ENCODE measurements at regions not wholly inside any gene's neighbourhood (a gene's known extent, or its start where the extent isn't known, plus 50 kb on each side); places are given as distances from the start of the nearest gene placed in this dataset.

GRCh38 chr6:168208402-168208801 is 111.2 kb downstream of the DACT2 start:
- Histone ChIP-seq H3K79me2 (no peaks in the 10 kb centered on the region), H3K9me3 (ENCODE audit: low read depth) (no peaks in the 10 kb centered on the region), H3K4me3 (no peak overlapping the region), H3K36me3 (replicated peaks; ENCODE audit: insufficient read depth, low read depth) (no peaks in the 10 kb centered on the region), H3K27me3 (no peaks in the 10 kb centered on the region), H3K4me2 (no peak overlapping the region), H4K20me1 (ENCODE audit: insufficient read depth, poor library complexity, severe bottlenecking) (no peaks in the 10 kb centered on the region), H3K9me2 (replicated peaks; ENCODE audit: insufficient read depth) (no peaks in the 10 kb centered on the region), H2AFZ (no peak overlapping the region), H3K27ac (no peak overlapping the region), H3K4me1 (ENCODE audit: insufficient read depth) (no peaks in the 10 kb centered on the region)
- TF ChIP-seq EZH2phosphoT487 (IDR thresholded peaks at IDR 0.05; ENCODE audit: low read depth, severe bottlenecking, unreplicated experiment) = no peak
- TF ChIP-seq EZH2 (IDR thresholded peaks at IDR 0.05; ENCODE audit: borderline replicate concordance) = no peak
- no peak for TF ChIP-seq CTCF (IDR thresholded peaks at IDR 0.05; ENCODE audit: poor library complexity)
- 92% methylated on average over 8 of the region's 8 CpGs for WGBS (ENCODE audit: low lambda C conversion rate, missing lambda C conversion rate)
- DNase-seq (ENCODE audit: low spot score) = no peak

- H3K9me3 ChIP-seq (ENCODE audit: low read depth) = no peaks in the 10 kb centered on the region
- H3K4me3 ChIP-seq = no peak overlapping the region
- H4K20me1 ChIP-seq (ENCODE audit: insufficient read depth, poor library complexity, severe bottlenecking) = no peaks in the 10 kb centered on the region
- TF ChIP-seq EZH2phosphoT487 (IDR thresholded peaks at IDR 0.05; ENCODE audit: low read depth, severe bottlenecking, unreplicated experiment) (no peak), EZH2 (IDR thresholded peaks at IDR 0.05; ENCODE audit: borderline replicate concordance) (no peak), CTCF (IDR thresholded peaks at IDR 0.05; ENCODE audit: poor library complexity) (no peak)
- H3K9me2 ChIP-seq (replicated peaks; ENCODE audit: insufficient read depth) = no peaks in the 10 kb centered on the region
- 90% methylated on average over 22 of the region's 22 CpGs for WGBS (ENCODE audit: low lambda C conversion rate, missing lambda C conversion rate)
- no peaks in the 10 kb centered on the region for H3K36me3 ChIP-seq (replicated peaks; ENCODE audit: insufficient read depth, low read depth)
- H3K27me3 ChIP-seq = no peaks in the 10 kb centered on the region
- H3K4me2 ChIP-seq = no peak overlapping the region
- H2AFZ ChIP-seq = no peak overlapping the region
- no peak overlapping the region for H3K27ac ChIP-seq
- no peaks in the 10 kb centered on the region for H3K79me2 ChIP-seq
- H3K4me1 ChIP-seq (ENCODE audit: insufficient read depth) = no peaks in the 10 kb centered on the region
- no peak for DNase-seq (ENCODE audit: low spot score)
Measured at GRCh38 chr6:168207421-168208175, 112.0 kb downstream of the DACT2 start.

- Histone ChIP-seq H3K9me2 (replicated peaks; ENCODE audit: insufficient read depth) (no peaks in the 10 kb centered on the region), H3K27me3 (no peaks in the 10 kb centered on the region), H2AFZ (no peak overlapping the region), H4K20me1 (ENCODE audit: insufficient read depth, poor library complexity, severe bottlenecking) (no peaks in the 10 kb centered on the region), H3K36me3 (replicated peaks; ENCODE audit: insufficient read depth, low read depth) (no peaks in the 10 kb centered on the region), H3K27ac (no peak overlapping the region), H3K9me3 (ENCODE audit: low read depth) (no peaks in the 10 kb centered on the region), H3K4me2 (no peak overlapping the region), H3K79me2 (no peaks in the 10 kb centered on the region), H3K4me1 (ENCODE audit: insufficient read depth) (no peaks in the 10 kb centered on the region), H3K4me3 (no peak overlapping the region)
- no peak for DNase-seq (ENCODE audit: low spot score)
- no peak for TF ChIP-seq EZH2 (IDR thresholded peaks at IDR 0.05; ENCODE audit: borderline replicate concordance)
- TF ChIP-seq EZH2phosphoT487 (IDR thresholded peaks at IDR 0.05; ENCODE audit: low read depth, severe bottlenecking, unreplicated experiment) = no peak
- no peak for TF ChIP-seq CTCF (IDR thresholded peaks at IDR 0.05; ENCODE audit: poor library complexity)
- WGBS (ENCODE audit: low lambda C conversion rate, missing lambda C conversion rate) = 92% methylated on average over 15 of the region's 16 CpGs
Measured at GRCh38 chr6:168206661-168207274, 112.8 kb downstream of the DACT2 start.

Data from hepatocyte (in vitro differentiated cells).